Amniotic epithelial cell (primary cell): ENCODE measurements at regions not wholly inside any gene's neighbourhood (a gene's known extent, or its start where the extent isn't known, plus 50 kb on each side); places are given as distances from the start of the nearest gene placed in this dataset.

Source experiments
- DNase-seq: peaks from one replicate; pipeline ENCODE4 v3.0.0-alpha.2; 2010; ENCODE audit warnings: low read depth

- peak; percentile 38 for DNase-seq
These were observed 166.4 kb upstream of the TLE3 start for GRCh38 chr15:70264014-70264582.

- no peak for DNase-seq
These were observed 165.0 kb upstream of the TLE3 start for GRCh38 chr15:70262591-70263274.

GRCh38 chr15:70262171-70262570, 164.5 kb upstream of the TLE3 start:
- DNase-seq, result no peak

GRCh38 chr15:70261083-70261482, 163.4 kb upstream of the TLE3 start:
- no peak for DNase-seq

- no peak for DNase-seq
These were observed 162.9 kb upstream of the TLE3 start for GRCh38 chr15:70260580-70260979.

- DNase-seq, result no peak
These were observed 162.2 kb upstream of the TLE3 start for GRCh38 chr15:70259640-70260508.

GRCh38 chr15:70259028-70259424, 161.3 kb upstream of the TLE3 start:
- peak; percentile 76 for DNase-seq

GRCh38 chr15:70258369-70259027, 160.8 kb upstream of the TLE3 start:
- DNase-seq, result no peak

- DNase-seq, result no peak
These were observed 160.0 kb upstream of the TLE3 start for GRCh38 chr15:70257573-70258248.

GRCh38 chr15:70257047-70257446, 159.3 kb upstream of the TLE3 start:
- no peak for DNase-seq

GRCh38 chr15:70254311-70254869, 156.7 kb upstream of the TLE3 start:
- no peak for DNase-seq

- DNase-seq, result no peak
These were observed 155.9 kb upstream of the TLE3 start for GRCh38 chr15:70253461-70254156.

GRCh38 chr15:70252951-70253320, 155.2 kb upstream of the TLE3 start:
- no peak for DNase-seq

- DNase-seq, result no peak
These were observed 154.6 kb upstream of the TLE3 start for GRCh38 chr15:70252056-70252950.

GRCh38 chr15:70251246-70251990, 153.7 kb upstream of the TLE3 start:
- DNase-seq, result no peak

- no peak for DNase-seq
These were observed 152.8 kb upstream of the TLE3 start for GRCh38 chr15:70250208-70251201.

GRCh38 chr15:70249616-70250015, 151.9 kb upstream of the TLE3 start:
- DNase-seq, result no peak
